ENCODE measurements at regions not wholly inside any gene's neighbourhood (a gene's known extent, or its start where the extent isn't known, plus 50 kb on each side); places are given as distances from the start of the nearest gene placed in this dataset.

- Histone ChIP-seq H3K27me3 (no peaks in the 10 kb centered on the region), H3K36me3 (no peaks in the 10 kb centered on the region), H3K4me3 (ENCODE audit: low read depth, low read length) (no peak overlapping the region), H3K4me1 (no peaks in the 10 kb centered on the region), H3K9me3 (no peaks in the 10 kb centered on the region; the same call in 1 of the 2 replicates)
- no peak for TF ChIP-seq CTCF (IDR thresholded peaks at IDR 0.05; ENCODE audit: low read depth, low read length)
- no peak for DNase-seq
These were observed 472.5 kb downstream of the PID1 start for GRCh38 chr2:228798458-228799207.

- Histone ChIP-seq H3K27me3 (no peaks in the 10 kb centered on the region), H3K36me3 (no peaks in the 10 kb centered on the region), H3K4me3 (ENCODE audit: low read depth, low read length) (no peak overlapping the region), H3K9me3 (no peaks in the 10 kb centered on the region; the same call in 1 of the 2 replicates), H3K4me1 (no peaks in the 10 kb centered on the region)
- TF ChIP-seq CTCF (IDR thresholded peaks at IDR 0.05; ENCODE audit: low read depth, low read length), result no peak
- DNase-seq, result no peak
These were observed 474.7 kb downstream of the PID1 start for GRCh38 chr2:228796386-228796785.

DNA sequence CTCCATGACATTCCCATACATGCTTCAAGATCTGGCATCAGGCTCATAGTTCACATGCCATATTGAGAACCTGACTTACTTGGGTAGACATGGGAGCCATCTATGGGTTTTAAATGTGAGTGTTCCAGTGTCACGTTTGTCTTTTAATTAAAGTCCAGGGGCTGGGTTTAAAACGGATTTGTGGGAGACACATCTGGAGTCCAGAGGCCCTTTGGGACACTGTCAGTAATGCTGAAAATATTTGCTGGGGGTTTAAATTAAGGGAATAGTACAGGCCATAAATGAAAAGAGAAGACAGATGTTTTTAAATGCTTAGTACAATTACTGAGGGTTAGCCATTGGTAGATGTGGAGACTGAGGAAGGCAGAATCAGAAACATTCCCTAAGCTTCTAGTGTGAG is 478.0 kb downstream of the PID1 start:
- H3K36me3 ChIP-seq, result no peaks in the 10 kb centered on the region
- no peaks in the 10 kb centered on the region; the same call in 1 of the 2 replicates for H3K9me3 ChIP-seq
- H3K4me3 ChIP-seq (ENCODE audit: low read depth, low read length), result no peak overlapping the region
- TF ChIP-seq CTCF (IDR thresholded peaks at IDR 0.05; ENCODE audit: low read depth, low read length), result no peak
- no peaks in the 10 kb centered on the region for H3K4me1 ChIP-seq
- no peaks in the 10 kb centered on the region for H3K27me3 ChIP-seq
- no peak for DNase-seq

GRCh38 chr2:228786901-228787300 is 484.2 kb downstream of the PID1 start:
- Histone ChIP-seq H3K4me3 (ENCODE audit: low read depth, low read length) (no peak overlapping the region), H3K4me1 (no peaks in the 10 kb centered on the region), H3K27me3 (no peaks in the 10 kb centered on the region), H3K9me3 (no peaks in the 10 kb centered on the region), H3K36me3 (no peaks in the 10 kb centered on the region)
- DNase-seq, result no peak
- no peak for TF ChIP-seq CTCF (IDR thresholded peaks at IDR 0.05; ENCODE audit: low read depth, low read length)

GRCh38 chr2:228782281-228782680 is 488.8 kb downstream of the PID1 start:
- Histone ChIP-seq H3K36me3 (no peaks in the 10 kb centered on the region), H3K9me3 (no peaks in the 10 kb centered on the region), H3K27me3 (no peaks in the 10 kb centered on the region), H3K4me3 (ENCODE audit: low read depth, low read length) (no peak overlapping the region), H3K4me1 (no peaks in the 10 kb centered on the region)
- no peak for DNase-seq
- no peak for TF ChIP-seq CTCF (IDR thresholded peaks at IDR 0.05; ENCODE audit: low read depth, low read length)

GRCh38 chr2:228777855-228778355 is 493.2 kb downstream of the PID1 start:
- Histone ChIP-seq H3K27me3 (no peaks in the 10 kb centered on the region), H3K4me3 (ENCODE audit: low read depth, low read length) (no peak overlapping the region), H3K4me1 (no peaks in the 10 kb centered on the region), H3K36me3 (no peaks in the 10 kb centered on the region), H3K9me3 (no peaks in the 10 kb centered on the region; the same call in 1 of the 2 replicates)
- DNase-seq, result no peak
- no peak for TF ChIP-seq CTCF (IDR thresholded peaks at IDR 0.05; ENCODE audit: low read depth, low read length)
